ENCODE measurements at regions not wholly inside any gene's neighbourhood (a gene's known extent, or its start where the extent isn't known, plus 50 kb on each side); places are given as distances from the start of the nearest gene placed in this dataset.

DNA sequence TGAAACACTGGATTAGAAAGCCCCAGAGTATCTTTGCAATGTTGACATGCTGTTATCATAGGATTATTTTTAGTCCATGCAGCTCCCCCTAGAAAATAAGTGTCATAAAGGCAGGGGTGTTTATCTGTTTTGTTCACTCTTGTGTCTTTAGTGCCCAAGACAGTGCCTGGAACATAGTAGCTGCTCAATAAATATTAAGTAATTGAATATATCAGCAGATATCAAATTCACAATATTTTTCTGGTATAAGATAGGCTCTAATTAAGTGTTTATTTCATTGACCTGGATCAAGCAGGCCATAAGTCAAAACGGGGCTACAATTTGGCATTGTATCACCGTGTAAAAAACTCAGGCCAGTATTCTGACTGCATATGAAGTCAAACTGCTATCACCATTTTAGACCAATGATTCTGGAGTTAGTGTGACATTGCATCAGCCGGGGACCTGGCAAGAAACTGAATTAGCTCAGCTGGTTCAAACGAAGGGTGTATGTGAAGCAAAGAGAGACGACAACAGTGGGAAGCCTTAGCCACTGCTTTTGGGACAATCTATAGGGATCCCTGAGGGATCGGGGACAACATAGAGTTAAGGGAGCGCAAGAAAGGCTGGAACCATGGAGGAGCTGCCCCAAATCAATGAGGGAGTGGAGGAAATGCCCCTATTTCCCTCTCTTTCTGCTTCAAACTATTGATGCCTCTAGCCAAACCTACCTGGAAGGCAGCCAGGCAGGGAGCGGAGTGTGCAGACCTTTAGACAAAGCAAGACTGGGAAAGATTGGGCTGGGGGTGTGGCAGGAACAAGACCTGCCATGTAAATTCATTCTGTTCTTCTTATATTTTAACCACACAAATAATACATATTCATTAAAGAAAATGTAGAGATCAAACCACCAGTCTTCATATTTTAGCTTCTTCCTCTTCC, 112.2 kb downstream of the PLEKHG1 start:
- no peaks in the 10 kb centered on the region for H3K79me2 ChIP-seq (ENCODE audit: insufficient read depth, low read length)
- DNase-seq (ENCODE audit: low spot score) (no peak), FAIRE-seq (no peak), ATAC-seq (no peak)
- no peak overlapping the region for H3K9ac ChIP-seq (ENCODE audit: insufficient read depth, low read depth, low read length)
- in situ Hi-C loops (cut with HindIII; ENCODE audit: extremely low pct_ligation_motif_present, low pct_unique_long_range_greater_than_20kb) = no loop called here
- H3K27ac ChIP-seq (ENCODE audit: extremely low read length, insufficient read depth, low read length) = no peak overlapping the region
- H3K4me2 ChIP-seq (ENCODE audit: low read depth, low read length) = no peak overlapping the region
- no peaks in the 10 kb centered on the region for H3K36me3 ChIP-seq (replicated peaks in 1 of 2; ENCODE audit: control insufficient read depth in 1 of 2, insufficient read depth in 2 of 2, low read length in 2 of 2)
- WGBS (ENCODE audit: low lambda C conversion rate) = 52% methylated on average over 8 of the region's 8 CpGs
- no peaks in the 10 kb centered on the region for H3K9me3 ChIP-seq (ENCODE audit: low read length)
- POLR2A ChIA-PET = no interaction called here
- no peak overlapping the region for H2AFZ ChIP-seq (ENCODE audit: low read length)
- intact Hi-C loops (cut with micrococcal nuclease; ENCODE audit: unreplicated experiment) = no loop called here
- TF ChIP-seq ZBTB21 (CRISPR knock-in tag; IDR thresholded peaks at IDR 0.05) (no peak), NFE2L2 (IDR thresholded peaks at IDR 0.05; ENCODE audit: low read length) (no peak), ZBTB42 (CRISPR knock-in tag; IDR thresholded peaks at IDR 0.05) (no peak), ZNF564 (CRISPR knock-in tag; IDR thresholded peaks at IDR 0.05) (no peak), AGO2 (optimal IDR thresholded peaks at IDR 0.05; ENCODE audit: low read depth, low read length) (no peak), ZNF280D (CRISPR knock-in tag; IDR thresholded peaks at IDR 0.05) (no peak), ZFP36L1 (CRISPR knock-in tag; IDR thresholded peaks at IDR 0.05) (no peak), ZNF256 (CRISPR knock-in tag; conservative IDR thresholded peaks at IDR 0.05) (no peak), ISX (CRISPR knock-in tag; conservative IDR thresholded peaks at IDR 0.05) (no peak), HMG20A (CRISPR knock-in tag; IDR thresholded peaks at IDR 0.05; ENCODE audit: borderline replicate concordance) (no peak), NKX3-1 (CRISPR knock-in tag; IDR thresholded peaks at IDR 0.05) (no peak), IKZF4 (CRISPR knock-in tag; IDR thresholded peaks at IDR 0.05; ENCODE audit: borderline replicate concordance, low read depth, not compliant biosample characterization) (no peak), NONO (IDR thresholded peaks at IDR 0.05) (no peak), NONO (CRISPR knock-in tag; conservative IDR thresholded peaks at IDR 0.05) (no peak)
- BruUV-seq (replicated peaks) = no TSS peak
- no peaks in the 10 kb centered on the region for H3K27me3 ChIP-seq (ENCODE audit: control insufficient read depth in 1 of 2, insufficient read depth in 2 of 2, low read length in 2 of 2)
- CTCF ChIA-PET (ENCODE audit: low intra/inter-chr PET ratio, low total read pairs) = no interaction called here
- no peaks in the 10 kb centered on the region for H4K20me1 ChIP-seq (ENCODE audit: insufficient read depth, low read length)
- H3K4me3 ChIP-seq (replicated peaks in 1 of 3; ENCODE audit: insufficient read depth in 1 of 3, low read depth in 2 of 3, low read length in 3 of 3) = no peak overlapping the region
- H3K4me1 ChIP-seq (ENCODE audit: insufficient read depth, low read length) = no peaks in the 10 kb centered on the region

Data from HepG2 (cell line).